Retinal pigment epithelial cell (primary cell): ENCODE measurements at regions not wholly inside any gene's neighbourhood (a gene's known extent, or its start where the extent isn't known, plus 50 kb on each side); places are given as distances from the start of the nearest gene placed in this dataset.

Experiments
- DNase-seq: peaks from one replicate; pipeline ENCODE4 v3.0.0-alpha.2; 2010; ENCODE audit warnings: low read depth
- H3K4me3 ChIP-seq: 2 replicates; pipeline ENCODE4 v1.5.1; 2011; ENCODE audit warnings: mild to moderate bottlenecking, low read length, control low read depth, moderate library complexity
- CTCF ChIP-seq: conservative IDR thresholded peaks from 2 replicates; pipeline ENCODE4 v1.5.1; 2011; ENCODE audit warnings: low read depth, low read length, control low read depth, inconsistent platforms

- no peak overlapping the region for H3K4me3 ChIP-seq
- no peak for DNase-seq
- no peak for TF ChIP-seq CTCF
These were observed 115.8 kb downstream of the NUFIP1 start for GRCh38 chr13:44873461-44873860.

- DNase-seq = no peak
- no peak for TF ChIP-seq CTCF
- no peak overlapping the region for H3K4me3 ChIP-seq
These were observed 116.5 kb downstream of the NUFIP1 start for GRCh38 chr13:44872751-44873150.

- DNase-seq = no peak
- TF ChIP-seq CTCF = no peak
- no peak overlapping the region for H3K4me3 ChIP-seq
These were observed 118.8 kb downstream of the NUFIP1 start for GRCh38 chr13:44870456-44870929.

GRCh38 chr13:44869167-44869566, 120.1 kb downstream of the NUFIP1 start:
- TF ChIP-seq CTCF = no peak
- no peak for DNase-seq
- H3K4me3 ChIP-seq = no peak overlapping the region

GRCh38 chr13:44868397-44868796, 120.9 kb downstream of the NUFIP1 start:
- H3K4me3 ChIP-seq = no peak overlapping the region
- no peak for DNase-seq
- TF ChIP-seq CTCF = no peak

GRCh38 chr13:44867825-44868224, 121.4 kb downstream of the NUFIP1 start:
- no peak for TF ChIP-seq CTCF
- DNase-seq = no peak

GRCh38 chr13:44866411-44866911, 122.8 kb downstream of the NUFIP1 start:
- DNase-seq = no peak
- TF ChIP-seq CTCF = no peak
- H3K4me3 ChIP-seq = no peak overlapping the region

More at GRCh38 chr13:44867825-44868224, 121.4 kb downstream of the NUFIP1 start:
- H3K4me3 ChIP-seq = no peak overlapping the region
